ENCODE measurements at regions not wholly inside any gene's neighbourhood (a gene's known extent, or its start where the extent isn't known, plus 50 kb on each side); places are given as distances from the start of the nearest gene placed in this dataset.

DNA sequence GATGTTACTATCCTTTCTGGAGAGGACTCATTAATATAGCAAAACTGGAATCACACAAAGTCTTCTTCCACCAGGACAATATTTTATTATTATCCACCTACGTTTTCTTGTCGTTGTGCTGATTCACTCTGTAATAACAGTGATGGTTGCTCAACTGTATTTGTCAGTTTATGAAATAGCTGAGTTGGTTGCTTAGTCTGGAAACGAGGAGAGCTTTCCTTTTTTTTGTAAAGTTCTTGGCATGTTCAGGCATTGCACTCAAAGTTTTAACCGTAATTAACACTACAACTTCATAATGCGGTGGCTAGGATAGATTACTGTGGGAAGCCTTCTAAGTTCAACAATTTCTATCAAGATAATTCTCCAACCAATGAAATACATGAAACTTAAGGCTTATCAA is 131.2 kb downstream of the RAP2B start:
- TF ChIP-seq, protein P1, sequence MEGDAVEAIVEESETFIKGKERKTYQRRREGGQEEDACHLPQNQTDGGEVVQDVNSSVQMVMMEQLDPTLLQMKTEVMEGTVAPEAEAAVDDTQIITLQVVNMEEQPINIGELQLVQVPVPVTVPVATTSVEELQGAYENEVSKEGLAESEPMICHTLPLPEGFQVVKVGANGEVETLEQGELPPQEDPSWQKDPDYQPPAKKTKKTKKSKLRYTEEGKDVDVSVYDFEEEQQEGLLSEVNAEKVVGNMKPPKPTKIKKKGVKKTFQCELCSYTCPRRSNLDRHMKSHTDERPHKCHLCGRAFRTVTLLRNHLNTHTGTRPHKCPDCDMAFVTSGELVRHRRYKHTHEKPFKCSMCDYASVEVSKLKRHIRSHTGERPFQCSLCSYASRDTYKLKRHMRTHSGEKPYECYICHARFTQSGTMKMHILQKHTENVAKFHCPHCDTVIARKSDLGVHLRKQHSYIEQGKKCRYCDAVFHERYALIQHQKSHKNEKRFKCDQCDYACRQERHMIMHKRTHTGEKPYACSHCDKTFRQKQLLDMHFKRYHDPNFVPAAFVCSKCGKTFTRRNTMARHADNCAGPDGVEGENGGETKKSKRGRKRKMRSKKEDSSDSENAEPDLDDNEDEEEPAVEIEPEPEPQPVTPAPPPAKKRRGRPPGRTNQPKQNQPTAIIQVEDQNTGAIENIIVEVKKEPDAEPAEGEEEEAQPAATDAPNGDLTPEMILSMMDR (IDR thresholded peaks at IDR 0.05; ENCODE audit: low read depth, low read length, poor library complexity, severe bottlenecking) = no peak
- no peak for TF ChIP-seq EZH2phosphoT487 (IDR thresholded peaks at IDR 0.05; ENCODE audit: borderline replicate concordance, low read length)
